SHP77 treated with DMSO at 0.1 percent for 48 hours (cell line): ENCODE measurements at regions not wholly inside any gene's neighbourhood (a gene's known extent, or its start where the extent isn't known, plus 50 kb on each side); places are given as distances from the start of the nearest gene placed in this dataset.

ENCODE experiments used
- DNase-seq: peaks from one replicate; lab custom pipeline; 2025; lab: John Stamatoyannopoulos, UW

GRCh38 chr2:43055086-43055912 is 171.1 kb downstream of the ZFP36L2 start:
- no peak for DNase-seq

GRCh38 chr2:43054367-43054766 is 172.0 kb downstream of the ZFP36L2 start:
- DNase-seq = peak; percentile 10

DNA sequence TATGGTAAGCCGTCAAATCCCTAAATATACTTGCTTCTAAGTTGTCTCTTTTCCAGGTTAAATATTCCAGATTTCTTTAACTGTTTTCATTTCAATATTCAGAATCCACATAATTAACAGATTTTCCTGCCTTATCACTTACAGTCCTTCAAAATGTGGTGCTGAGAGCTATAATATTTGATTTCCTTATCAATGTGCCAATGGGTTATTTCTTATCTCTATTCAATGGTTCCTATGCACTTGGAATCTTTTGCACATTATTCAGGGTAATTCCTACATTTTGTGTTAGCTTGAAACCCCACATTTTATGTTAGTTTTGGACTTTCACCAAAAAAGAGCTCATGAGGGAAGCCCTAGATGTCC is 173.5 kb downstream of the ZFP36L2 start:
- no peak for DNase-seq

- DNase-seq = no peak
Measured at GRCh38 chr2:43052204-43052943, 174.0 kb downstream of the ZFP36L2 start.

GRCh38 chr2:43051338-43051737 is 175.1 kb downstream of the ZFP36L2 start:
- DNase-seq = no peak

- no peak for DNase-seq
Measured at GRCh38 chr2:43050866-43051265, 175.5 kb downstream of the ZFP36L2 start.

- no peak for DNase-seq
Measured at GRCh38 chr2:43049836-43050801, 176.3 kb downstream of the ZFP36L2 start.

DNA sequence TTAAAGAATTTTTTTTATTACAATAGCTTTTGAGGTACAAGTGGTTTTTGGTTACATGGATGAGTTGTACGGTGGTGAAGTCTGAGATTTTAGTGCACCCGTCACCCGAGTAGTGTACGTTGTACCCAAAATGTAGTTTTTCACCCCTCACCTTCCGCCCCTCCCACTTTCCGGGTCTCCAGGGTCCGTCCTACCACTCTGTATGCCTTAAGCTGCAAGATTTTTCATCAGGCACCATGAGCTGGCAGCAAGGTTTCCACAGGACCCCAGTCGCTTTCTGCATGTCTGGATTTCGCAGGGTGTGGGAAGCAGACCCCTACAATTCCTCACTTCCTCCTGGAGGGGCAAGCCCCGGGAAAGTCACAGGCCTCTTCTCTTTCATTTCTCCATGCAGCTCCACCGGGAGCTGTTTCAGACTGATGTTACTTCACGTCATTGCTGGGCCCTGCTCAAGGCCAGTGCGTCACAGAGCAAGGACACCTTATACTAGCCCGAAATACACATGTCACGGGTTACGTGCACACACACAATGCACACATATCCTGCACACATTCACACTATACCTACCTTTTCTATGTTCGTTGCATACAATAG is 179.1 kb downstream of the ZFP36L2 start:
- no peak for DNase-seq

- no peak for DNase-seq
Measured at GRCh38 chr2:43045866-43046265, 180.5 kb downstream of the ZFP36L2 start.

GRCh38 chr2:43044093-43044681 is 182.2 kb downstream of the ZFP36L2 start:
- no peak for DNase-seq

DNA sequence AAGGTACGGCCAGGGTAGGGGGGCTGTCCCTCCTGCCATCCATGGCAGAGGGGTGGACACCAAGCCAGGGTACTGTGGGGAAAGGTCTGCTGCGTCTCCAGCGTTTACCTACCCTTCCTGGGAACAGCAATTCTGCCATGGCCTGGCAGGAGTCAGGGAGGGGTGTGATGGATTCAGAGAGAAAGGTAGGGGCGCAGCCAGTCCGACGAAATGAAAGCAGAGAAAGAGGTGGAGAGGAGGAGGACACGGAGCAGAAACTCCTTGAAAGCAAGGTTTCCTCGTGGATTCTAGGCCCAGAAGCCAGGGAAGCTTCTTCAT is 182.9 kb downstream of the ZFP36L2 start:
- no peak for DNase-seq

DNA sequence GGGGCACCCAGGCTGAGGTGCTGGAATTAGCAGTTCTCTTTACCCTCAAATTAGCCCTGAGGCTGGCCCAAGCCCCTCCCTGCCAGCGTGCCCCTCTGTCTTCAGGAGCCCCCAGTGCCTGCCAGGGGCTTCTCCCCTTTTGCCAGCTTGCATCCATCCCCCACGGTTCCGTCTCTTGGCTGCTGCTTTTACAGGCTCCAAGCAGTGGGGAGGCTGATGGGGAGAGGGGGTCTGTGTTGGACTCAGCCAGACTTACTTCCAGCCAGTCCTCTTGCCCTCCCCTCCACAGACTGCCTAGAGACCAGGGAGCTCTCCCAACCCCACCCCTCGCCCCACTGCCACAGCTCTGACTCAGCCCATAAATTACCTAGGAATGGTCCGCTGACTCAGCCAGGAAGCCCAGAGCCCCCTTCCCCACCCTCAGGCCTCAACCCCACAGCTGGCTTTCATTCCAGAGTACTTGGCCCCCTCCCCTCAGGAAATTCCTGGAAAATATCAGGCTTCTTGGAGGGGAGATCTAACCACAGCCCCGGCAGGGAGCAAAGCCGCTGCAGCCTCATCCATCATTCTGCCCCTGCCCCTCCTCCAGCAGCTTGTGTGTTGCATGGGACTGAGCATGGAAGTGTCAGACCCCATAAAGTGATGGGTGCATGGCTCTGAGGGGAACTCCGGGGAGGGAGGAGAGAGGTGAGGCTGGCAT is 184.6 kb downstream of the ZFP36L2 start:
- DNase-seq = no peak

DNA sequence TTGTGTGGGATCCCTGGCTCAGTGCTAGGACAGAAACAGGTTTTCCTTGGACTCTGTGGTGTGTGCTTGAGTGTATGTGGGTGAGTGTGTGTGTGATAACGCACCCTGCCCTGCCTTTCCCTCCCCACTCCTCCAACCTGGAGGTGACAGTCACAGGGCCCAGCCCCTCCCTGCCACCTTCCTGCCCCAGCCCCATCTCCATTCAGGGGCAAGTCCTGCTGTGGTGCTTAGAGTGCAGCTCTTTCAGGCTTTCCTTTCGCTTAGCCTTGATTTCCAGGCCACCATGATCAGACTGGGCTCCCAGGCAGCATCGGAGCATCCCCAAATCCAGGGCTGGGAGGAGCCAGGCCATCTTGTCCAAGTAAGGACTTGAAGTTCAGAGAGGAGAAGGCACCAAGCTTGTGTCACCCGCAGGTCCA is 185.2 kb downstream of the ZFP36L2 start:
- DNase-seq = no peak

DNA sequence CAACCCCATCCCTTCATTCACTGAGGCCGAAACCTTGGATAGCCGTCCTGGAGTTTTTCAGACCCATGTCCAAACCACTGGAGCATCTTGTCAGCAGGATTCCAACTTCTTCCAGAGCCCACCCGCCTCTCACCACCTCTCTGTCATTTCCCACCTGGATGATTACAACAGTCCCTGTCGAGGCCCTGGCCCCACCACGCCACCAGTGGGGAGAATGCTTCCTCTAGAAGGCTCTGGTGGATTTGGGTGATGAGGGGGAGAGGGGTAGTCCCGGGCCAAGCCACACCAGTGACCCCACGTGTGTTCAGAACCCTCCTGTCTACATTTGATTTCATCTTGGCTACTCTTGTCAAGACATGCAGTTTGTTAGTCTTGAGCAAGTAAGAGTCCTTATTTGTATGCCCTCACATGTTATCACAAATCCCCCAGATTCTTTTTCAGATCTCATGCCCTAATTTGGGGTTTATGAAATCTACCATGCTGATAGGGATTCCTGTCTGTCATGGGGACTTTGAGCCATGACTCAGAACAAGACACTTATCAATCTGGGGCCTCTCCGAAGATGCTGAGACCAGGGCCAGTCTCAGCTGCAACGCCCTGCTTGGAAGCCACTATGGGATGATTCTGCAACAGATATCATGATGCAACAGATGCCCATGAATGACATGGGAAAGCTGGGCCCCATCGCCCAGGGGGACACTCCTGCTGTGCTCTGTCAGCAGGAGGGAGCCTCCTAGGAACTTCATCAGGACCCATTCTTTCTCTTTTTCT is 186.1 kb downstream of the ZFP36L2 start:
- no peak for DNase-seq

GRCh38 chr2:43039376-43040080 is 186.9 kb downstream of the ZFP36L2 start:
- no peak for DNase-seq

DNA sequence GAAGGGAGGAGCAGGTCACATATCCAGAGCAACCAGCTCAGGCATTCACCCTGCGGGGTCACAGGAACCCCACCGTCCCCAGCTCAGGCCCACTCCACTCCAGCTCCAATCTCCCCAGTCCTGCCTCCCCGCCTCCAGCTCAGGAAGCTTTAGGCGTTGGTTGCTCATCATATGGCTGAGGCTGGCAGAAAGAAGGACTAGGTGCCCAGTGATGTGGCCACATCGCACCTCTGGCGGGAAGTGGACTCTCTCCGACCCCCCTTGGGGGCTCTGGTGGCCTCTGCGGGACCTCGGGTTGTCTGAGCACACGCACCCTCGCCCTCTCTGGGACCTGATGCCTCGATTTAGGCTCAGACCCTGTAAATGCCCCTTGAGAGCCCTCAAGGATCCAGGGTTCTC is 187.7 kb downstream of the ZFP36L2 start:
- DNase-seq = no peak

DNA sequence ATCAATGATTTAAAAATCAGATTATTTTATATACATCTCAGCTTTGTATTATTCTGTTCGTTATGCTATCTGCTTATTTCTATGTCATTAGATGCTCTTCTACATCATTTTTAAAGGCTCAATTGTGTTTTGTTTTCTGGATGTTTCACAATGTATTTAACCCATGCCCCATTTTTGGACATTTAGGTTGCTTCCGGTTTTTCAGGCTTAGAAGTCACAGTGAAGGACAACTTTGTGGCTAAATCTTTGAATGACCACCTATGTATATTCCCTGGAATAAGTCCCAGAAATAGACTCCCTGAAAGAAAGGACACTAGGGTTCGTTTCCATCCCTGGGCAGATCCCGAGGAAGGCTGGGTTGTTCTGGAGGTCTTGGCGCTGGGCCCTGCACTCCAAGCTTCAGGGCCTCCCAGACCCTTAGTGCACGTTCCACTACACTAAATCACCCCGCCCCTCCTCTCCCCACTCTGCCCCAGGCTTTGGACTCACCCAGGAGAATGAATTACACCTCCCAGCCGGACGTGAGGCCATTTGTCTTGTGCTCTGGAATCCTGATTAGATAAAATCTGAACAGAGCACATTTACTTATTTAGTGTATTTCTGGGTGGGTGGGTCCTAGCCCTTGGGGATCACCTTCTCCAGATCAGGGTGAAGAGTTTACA is 188.2 kb downstream of the ZFP36L2 start:
- no peak for DNase-seq

GRCh38 chr2:43035922-43036321 is 190.5 kb downstream of the ZFP36L2 start:
- no peak for DNase-seq

- DNase-seq = no peak
Measured at GRCh38 chr2:43034921-43035320, 191.5 kb downstream of the ZFP36L2 start.
